Fibroblast of mammary gland (primary cell): ENCODE measurements at regions not wholly inside any gene's neighbourhood (a gene's known extent, or its start where the extent isn't known, plus 50 kb on each side); places are given as distances from the start of the nearest gene placed in this dataset.

Experiments used
- DNase-seq: peaks from one replicate; pipeline ENCODE4 v3.0.0-alpha.2; 2010; ENCODE audit warnings: low read depth
- H3K4me3 ChIP-seq: 2 replicates; pipeline ENCODE4 v1.5.1; 2011; ENCODE audit warnings: low read depth, mild to moderate bottlenecking, low read length, moderate library complexity; ENCODE audit not compliant: control insufficient read depth
- TF ChIP-seq, protein P1 (sequence below): conservative IDR thresholded peaks from 2 replicates; pipeline ENCODE4 v1.5.1; 2011; ENCODE audit warnings: low read depth, low read length, inconsistent platforms; ENCODE audit not compliant: control insufficient read depth, insufficient read depth

DNA sequence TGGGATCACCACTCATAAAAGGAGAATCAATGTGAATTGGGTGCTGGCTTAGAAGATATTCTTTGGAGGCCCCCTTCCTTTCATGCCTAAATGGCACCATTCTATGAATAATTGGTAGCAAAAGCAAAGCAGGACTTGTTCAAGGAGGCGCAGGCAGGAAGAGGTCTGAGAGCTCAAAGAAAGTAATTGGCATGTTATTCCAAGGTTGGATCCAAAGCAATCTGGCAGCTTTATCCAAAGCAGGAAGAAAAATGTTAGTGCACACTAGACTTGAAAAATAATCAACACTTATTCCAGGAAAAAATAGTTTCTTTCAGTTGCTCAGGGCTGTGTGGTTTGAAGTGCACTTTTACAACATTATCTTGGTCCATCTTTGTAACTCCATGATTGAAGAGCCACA, 326.4 kb downstream of the NUAK1 start:
- no peak overlapping the region for H3K4me3 ChIP-seq
- TF ChIP-seq, protein P1, sequence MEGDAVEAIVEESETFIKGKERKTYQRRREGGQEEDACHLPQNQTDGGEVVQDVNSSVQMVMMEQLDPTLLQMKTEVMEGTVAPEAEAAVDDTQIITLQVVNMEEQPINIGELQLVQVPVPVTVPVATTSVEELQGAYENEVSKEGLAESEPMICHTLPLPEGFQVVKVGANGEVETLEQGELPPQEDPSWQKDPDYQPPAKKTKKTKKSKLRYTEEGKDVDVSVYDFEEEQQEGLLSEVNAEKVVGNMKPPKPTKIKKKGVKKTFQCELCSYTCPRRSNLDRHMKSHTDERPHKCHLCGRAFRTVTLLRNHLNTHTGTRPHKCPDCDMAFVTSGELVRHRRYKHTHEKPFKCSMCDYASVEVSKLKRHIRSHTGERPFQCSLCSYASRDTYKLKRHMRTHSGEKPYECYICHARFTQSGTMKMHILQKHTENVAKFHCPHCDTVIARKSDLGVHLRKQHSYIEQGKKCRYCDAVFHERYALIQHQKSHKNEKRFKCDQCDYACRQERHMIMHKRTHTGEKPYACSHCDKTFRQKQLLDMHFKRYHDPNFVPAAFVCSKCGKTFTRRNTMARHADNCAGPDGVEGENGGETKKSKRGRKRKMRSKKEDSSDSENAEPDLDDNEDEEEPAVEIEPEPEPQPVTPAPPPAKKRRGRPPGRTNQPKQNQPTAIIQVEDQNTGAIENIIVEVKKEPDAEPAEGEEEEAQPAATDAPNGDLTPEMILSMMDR, result no peak
- no peak for DNase-seq

- TF ChIP-seq, protein P1, result no peak
- DNase-seq, result no peak
- no peak overlapping the region for H3K4me3 ChIP-seq
Measured at GRCh38 chr12:105813201-105813600, 325.6 kb downstream of the NUAK1 start.

DNA sequence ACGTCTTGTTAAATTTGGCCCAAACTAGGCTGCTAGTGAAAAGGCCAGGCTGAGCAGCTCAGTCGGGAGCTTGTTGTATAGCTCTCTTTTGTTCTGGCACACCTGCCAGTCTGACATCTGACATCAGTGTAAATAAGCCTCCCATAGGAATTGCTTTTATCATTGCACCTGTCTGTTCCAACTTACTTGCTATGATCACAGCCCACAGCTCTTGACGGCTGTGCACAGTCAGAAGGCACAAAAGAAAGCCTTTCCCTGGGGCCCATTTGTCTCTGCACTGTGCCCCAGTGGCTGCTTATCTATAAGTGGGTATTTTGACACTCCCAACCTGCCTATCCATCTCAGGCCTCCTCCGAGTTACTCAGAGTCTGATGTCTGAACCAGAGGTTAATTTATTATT, 324.5 kb downstream of the NUAK1 start:
- TF ChIP-seq, protein P1, result no peak
- H3K4me3 ChIP-seq, result no peak overlapping the region
- no peak for DNase-seq

- TF ChIP-seq, protein P1, result no peak
- H3K4me3 ChIP-seq, result no peak overlapping the region
- no peak for DNase-seq
Measured at GRCh38 chr12:105819549-105819948, 319.2 kb downstream of the NUAK1 start.

DNA sequence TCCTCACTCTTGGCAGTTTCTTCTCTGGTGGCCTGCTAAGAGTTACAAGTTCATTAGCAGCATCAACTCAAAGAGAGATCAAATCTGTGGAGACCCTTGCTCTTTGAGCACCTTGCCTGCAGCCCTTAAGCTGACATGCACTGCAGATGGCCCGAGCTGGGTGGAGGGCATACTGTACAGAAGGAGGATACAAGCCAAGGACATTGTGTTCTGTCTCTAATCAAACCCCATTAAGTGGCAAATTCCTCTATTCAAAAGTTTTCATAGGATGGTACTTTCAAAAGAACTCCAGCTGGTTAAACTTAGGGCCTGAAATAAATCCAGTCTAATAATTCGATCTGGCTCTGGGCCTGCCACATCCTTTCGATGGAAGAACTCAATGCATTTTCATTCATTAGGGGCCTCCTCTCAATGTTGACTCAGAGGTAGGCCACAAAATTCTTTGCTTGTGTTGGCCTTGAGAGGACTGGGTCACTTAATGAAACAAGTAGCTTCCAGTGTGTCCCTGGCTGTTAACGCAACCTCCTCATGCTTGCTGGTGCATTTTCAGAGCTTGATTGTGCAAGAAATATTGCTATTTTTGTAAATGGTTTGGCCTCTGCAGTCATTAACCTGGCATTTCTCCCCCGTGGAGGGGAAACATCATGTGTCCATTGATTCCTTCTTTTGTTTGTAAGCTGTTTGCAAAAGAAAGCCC, 318.2 kb downstream of the NUAK1 start:
- peak; percentile 59 for DNase-seq
- H3K4me3 ChIP-seq, result no peak overlapping the region
- TF ChIP-seq, protein P1, result no peak

DNA sequence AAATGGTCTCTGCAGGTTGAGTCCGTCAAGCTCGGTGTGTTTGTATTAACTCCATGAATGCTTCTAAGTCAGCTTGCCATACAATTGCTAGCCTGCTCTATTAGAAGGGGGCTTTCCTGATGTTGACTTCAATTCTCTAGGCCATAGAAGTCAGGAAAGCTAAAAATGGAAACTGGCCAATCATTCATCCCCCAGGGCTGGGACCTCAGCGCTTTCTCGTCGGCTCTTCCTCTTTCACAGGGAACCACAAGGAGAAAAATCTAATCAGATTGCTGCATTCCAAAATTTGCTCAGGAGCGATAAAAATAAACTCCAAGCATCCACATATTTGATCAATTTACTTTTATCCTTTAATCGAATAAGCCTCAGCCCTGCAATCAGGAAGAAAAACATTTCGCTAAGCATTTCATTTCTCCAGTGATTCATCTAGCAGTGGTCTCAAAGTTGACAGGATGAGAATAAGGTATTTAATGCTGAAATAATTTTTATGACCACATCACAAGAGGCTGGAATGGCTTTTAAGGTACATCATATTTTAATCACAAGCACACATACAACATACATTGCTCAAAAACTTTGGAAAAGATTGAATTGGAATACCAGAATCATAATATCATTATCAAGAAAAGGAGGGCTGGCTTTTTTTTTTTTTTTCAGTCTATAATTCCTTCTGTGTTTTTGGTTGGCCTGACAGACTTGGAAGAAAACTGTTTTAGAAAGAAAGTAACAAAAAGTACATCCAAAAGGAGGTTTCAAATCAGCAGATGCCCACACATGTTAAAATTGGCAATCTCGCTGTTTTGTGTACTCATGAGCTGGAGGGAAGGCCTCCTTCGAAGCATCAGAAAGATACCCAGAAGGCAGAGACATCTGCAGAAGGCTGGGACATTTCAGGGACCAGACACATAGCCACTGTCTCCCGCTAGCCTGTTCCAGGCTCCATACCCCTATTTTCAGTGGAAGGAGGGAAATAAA, 316.3 kb downstream of the NUAK1 start:
- no peak overlapping the region for H3K4me3 ChIP-seq
- DNase-seq, result no peak
- TF ChIP-seq, protein P1, result no peak
